NT2/D1 (cell line): ENCODE measurements at regions not wholly inside any gene's neighbourhood (a gene's known extent, or its start where the extent isn't known, plus 50 kb on each side); places are given as distances from the start of the nearest gene placed in this dataset.

Experiments used
- YY1 ChIP-seq: IDR thresholded peaks from 2 replicates; pipeline ENCODE4 v1.6.1; 2011; ENCODE audit not compliant: insufficient read length, insufficient read depth
- ZNF274 ChIP-seq: IDR thresholded peaks from 2 replicates; pipeline ENCODE4 v1.6.1; 2011; ENCODE audit warnings: mild to moderate bottlenecking, low read depth, low read length

GRCh38 chr9:87286506-87286905 lies 211.2 kb upstream of the DAPK1 start:
- TF ChIP-seq YY1 (no peak), ZNF274 (no peak)
